Activated naive CD4-positive, alpha-beta T cell treated with anti-CD3 and anti-CD28 coated beads, Interleukin-2, amount 50 U/mL, for 16 hours (primary cell): ENCODE measurements at regions not wholly inside any gene's neighbourhood (a gene's known extent, or its start where the extent isn't known, plus 50 kb on each side); places are given as distances from the start of the nearest gene placed in this dataset.

Experiments used
- DNase-seq: peaks from one replicate; pipeline ENCODE4 v3.0.0-alpha.2; 2020

DNA sequence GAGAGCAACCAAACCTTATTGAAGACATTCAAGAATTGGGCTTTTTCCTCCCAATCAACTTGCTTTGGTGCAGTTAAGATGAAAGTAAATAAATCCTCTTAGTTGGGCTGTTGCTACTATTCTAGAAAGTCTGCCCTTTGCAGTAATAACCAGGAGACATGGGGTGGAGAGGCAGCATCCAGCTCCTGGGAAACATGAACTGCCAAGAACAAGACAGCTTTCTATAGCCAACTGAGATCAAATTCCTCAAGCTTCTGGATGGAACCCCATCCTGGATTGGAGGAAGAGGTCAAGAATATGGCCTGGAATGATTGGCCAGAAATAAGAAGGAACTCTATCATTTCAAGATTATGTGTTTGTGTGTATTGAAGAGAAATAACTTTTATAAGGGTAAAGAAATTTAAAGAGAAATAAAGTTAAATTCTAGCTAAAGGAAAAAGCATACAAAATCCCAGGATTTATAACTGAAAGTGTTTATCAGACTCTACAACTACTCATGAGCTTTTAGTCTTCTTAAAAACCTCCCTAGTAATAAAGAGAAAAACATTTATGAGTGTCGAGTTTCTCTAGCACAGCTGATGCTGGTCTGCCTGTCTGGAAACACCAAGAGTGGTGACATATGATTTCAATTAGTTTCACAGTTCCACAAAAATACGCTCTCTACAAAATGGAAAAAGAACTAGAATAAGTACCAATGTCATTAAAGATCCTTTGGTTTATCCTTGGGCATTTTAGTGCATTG is 70.1 kb upstream of the COL1A2 start:
- DNase-seq: no peak

GRCh38 chr7:94325122-94325475 is 69.6 kb upstream of the COL1A2 start:
- DNase-seq: no peak

DNA sequence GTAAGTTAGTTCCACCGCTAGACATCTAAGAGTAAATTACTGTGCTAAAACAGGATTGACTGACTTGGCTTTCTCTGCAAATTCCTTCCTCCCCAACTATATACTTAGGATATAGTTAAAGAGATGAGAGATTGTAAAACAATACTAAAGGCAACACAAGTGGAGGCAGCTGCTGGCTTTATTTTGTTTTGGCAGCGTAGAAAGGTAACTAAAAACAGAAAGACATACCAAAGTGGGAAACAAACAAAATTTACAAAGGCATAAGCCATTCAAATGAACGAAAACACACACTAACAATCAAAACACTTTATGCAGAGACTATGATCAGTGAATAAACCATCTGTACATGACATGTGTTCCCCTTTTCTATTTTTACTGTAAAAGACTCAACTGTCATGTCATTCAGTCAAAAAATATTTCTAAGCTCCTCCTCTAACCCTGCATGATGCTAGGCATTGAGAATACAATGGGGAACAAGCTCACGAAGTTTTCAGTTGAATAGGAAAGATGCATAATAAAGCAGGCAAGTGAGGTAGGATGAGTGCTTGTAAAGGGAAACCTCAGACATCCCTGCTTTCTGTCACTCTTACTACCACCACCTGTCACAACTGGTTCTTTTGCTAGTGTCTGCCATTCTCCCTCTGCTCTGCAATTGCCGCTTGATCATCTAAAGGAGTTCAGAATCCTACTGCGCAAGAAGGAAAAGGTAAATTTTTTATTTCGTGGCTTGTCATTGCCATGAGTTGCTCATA is 64.2 kb upstream of the COL1A2 start:
- DNase-seq: no peak

- no peak for DNase-seq
Measured at GRCh38 chr7:94332571-94332970, 62.1 kb upstream of the COL1A2 start.

DNA sequence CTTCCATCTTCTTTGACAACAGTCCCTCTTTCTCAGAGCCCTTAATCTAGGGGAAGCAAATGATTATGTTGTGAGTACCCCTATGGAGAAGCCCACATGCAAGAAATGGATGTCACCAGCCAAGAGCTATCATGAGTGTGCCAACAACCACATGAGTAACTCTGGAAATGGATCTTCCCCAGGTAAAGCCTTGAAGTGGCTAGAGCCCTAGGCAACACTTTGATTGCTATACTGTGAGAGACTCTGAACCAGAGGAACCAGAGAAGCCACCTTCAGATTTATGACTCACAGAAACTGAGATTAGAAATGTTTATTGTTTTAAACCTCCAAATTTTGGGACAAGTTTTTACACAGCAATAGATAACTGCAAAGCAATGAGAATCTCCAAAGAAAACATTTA is 60.9 kb upstream of the COL1A2 start:
- DNase-seq: no peak

- no peak for DNase-seq
Measured at GRCh38 chr7:94335586-94335985, 59.1 kb upstream of the COL1A2 start.

DNA sequence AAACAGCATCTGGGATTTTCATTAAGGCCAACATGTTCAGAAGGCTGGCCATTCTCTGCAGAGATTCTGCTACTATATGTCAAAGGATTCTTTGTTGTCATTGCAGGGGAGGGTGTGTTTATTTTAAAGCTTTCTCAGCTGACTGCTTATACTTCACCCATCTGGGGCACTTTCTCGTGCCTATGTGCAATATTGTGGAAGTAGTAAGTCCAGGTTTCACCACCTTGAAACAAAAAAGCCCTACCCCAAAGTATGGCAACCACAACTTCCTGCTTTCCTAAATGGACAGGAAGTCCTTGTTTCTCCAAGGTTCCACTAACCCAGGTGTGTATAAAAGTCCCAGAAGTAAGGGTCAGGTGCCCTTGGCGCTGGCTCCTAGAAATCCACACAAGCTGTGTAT is 58.7 kb upstream of the COL1A2 start:
- DNase-seq: no peak

GRCh38 chr7:94338921-94339371 is 55.7 kb upstream of the COL1A2 start:
- no peak for DNase-seq

- no peak for DNase-seq
Measured at GRCh38 chr7:94344826-94345225, 49.9 kb upstream of the COL1A2 start.
